ENCODE measurements at regions not wholly inside any gene's neighbourhood (a gene's known extent, or its start where the extent isn't known, plus 50 kb on each side); places are given as distances from the start of the nearest gene placed in this dataset.

DNA sequence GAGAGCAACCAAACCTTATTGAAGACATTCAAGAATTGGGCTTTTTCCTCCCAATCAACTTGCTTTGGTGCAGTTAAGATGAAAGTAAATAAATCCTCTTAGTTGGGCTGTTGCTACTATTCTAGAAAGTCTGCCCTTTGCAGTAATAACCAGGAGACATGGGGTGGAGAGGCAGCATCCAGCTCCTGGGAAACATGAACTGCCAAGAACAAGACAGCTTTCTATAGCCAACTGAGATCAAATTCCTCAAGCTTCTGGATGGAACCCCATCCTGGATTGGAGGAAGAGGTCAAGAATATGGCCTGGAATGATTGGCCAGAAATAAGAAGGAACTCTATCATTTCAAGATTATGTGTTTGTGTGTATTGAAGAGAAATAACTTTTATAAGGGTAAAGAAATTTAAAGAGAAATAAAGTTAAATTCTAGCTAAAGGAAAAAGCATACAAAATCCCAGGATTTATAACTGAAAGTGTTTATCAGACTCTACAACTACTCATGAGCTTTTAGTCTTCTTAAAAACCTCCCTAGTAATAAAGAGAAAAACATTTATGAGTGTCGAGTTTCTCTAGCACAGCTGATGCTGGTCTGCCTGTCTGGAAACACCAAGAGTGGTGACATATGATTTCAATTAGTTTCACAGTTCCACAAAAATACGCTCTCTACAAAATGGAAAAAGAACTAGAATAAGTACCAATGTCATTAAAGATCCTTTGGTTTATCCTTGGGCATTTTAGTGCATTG lies 70.1 kb upstream of the COL1A2 start:
- no peak for DNase-seq

DNA sequence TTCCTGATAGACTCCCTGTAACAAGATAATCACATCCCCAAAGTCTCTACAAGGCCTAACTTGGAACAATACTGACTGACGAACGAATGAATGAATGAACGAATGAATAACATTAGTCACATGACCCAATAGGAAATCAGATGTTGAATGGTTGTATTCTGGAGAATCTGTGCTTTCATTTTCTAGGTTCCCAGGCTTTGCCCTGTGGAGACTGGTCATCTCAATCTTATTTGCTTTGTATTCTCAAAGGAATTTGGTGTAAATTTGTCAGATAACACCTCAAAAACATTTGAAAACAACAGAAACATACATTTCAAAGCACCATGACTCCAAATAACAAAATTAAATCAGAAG lies 69.6 kb upstream of the COL1A2 start:
- no peak for DNase-seq

DNA sequence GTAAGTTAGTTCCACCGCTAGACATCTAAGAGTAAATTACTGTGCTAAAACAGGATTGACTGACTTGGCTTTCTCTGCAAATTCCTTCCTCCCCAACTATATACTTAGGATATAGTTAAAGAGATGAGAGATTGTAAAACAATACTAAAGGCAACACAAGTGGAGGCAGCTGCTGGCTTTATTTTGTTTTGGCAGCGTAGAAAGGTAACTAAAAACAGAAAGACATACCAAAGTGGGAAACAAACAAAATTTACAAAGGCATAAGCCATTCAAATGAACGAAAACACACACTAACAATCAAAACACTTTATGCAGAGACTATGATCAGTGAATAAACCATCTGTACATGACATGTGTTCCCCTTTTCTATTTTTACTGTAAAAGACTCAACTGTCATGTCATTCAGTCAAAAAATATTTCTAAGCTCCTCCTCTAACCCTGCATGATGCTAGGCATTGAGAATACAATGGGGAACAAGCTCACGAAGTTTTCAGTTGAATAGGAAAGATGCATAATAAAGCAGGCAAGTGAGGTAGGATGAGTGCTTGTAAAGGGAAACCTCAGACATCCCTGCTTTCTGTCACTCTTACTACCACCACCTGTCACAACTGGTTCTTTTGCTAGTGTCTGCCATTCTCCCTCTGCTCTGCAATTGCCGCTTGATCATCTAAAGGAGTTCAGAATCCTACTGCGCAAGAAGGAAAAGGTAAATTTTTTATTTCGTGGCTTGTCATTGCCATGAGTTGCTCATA lies 64.2 kb upstream of the COL1A2 start:
- DNase-seq = no peak

DNA sequence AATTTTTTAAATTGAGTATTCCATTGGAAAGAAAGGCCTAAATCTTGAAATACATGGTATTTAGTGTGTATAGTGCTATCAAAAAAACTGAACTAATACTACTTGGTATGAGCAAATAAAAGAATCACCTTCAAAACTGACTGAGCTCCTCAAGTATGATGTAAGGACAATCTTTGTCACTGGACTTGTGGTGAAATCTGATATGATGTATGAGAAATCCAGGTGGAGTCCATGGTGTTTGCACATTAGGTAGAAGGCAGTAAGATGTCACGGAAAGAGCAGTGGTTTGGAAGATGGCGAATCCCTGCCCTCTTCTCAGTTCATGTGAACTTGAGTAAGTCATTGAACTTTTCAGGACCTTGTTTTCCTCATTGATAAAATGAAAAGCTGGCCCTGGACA lies 62.1 kb upstream of the COL1A2 start:
- no peak for DNase-seq

DNA sequence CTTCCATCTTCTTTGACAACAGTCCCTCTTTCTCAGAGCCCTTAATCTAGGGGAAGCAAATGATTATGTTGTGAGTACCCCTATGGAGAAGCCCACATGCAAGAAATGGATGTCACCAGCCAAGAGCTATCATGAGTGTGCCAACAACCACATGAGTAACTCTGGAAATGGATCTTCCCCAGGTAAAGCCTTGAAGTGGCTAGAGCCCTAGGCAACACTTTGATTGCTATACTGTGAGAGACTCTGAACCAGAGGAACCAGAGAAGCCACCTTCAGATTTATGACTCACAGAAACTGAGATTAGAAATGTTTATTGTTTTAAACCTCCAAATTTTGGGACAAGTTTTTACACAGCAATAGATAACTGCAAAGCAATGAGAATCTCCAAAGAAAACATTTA lies 60.9 kb upstream of the COL1A2 start:
- DNase-seq = no peak

GRCh38 chr7:94335586-94335985 lies 59.1 kb upstream of the COL1A2 start:
- DNase-seq = no peak

- DNase-seq = no peak
Observed at GRCh38 chr7:94336009-94336408, 58.7 kb upstream of the COL1A2 start.

GRCh38 chr7:94338921-94339371 lies 55.7 kb upstream of the COL1A2 start:
- no peak for DNase-seq

DNA sequence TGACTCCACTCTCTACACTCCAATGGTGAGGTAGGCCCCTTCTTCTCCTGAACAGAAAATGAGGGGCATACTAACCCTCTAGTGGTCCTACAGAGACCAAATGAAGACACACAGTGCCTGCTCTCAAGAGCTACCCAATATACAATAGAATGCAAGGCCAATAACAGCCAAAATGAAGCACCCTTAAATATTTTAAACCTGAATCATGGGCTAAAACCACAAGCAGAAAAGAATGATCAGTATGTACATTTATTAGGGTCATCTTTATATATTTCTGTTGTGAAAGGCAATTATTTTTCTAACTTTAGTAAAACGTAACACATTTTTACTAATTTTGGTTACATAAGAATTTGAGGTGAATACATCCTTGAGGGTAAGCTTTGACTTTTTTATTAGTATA lies 49.9 kb upstream of the COL1A2 start:
- no peak for DNase-seq

Data from T1000 (cell line).